HG02588 (cell line): ENCODE measurements at regions not wholly inside any gene's neighbourhood (a gene's known extent, or its start where the extent isn't known, plus 50 kb on each side); places are given as distances from the start of the nearest gene placed in this dataset.

Experiments used
- ATAC-seq: cut with Tn5 transposase; IDR thresholded peaks from one replicate; pipeline ENCODE4 v1.9.1; 2021; ENCODE audit warnings: mild to moderate bottlenecking, moderate library complexity; ENCODE audit not compliant: unreplicated experiment

GRCh38 chr13:112188298-112188610 lies 121.3 kb downstream of the SOX1 start:
- no peak for ATAC-seq

DNA sequence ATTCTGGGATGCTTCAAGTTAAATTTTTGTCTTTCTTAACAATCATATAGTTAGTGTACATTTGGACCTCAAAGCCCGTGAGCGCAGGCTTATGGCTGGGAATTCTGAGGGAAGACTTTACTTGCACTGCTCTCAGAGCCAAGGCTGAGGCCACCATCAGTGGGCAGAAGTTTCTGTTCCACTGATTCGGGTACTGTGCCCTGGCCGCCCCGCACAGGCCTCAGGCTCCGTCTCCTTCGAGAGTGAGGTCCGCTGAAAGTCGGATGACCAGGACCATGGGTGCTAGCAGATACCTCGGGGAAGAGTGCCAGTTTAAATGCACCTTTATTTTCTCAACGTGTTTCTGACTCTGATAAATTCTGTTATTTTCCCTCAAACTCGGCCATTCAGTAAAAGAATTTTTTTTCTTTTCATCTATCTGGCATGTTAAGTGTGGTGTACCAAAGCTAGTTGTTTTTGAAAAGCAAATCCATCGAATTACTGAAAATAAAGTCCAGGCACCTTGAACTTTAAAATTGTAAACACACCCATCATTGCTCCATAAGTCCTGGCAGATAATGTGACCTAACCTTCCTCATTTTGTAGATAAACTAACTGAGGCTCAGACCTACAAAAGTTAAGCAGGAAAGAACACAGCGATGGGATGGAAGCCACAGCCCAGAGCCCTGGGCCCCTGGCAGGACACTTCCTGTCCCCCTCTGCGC lies 126.7 kb downstream of the SOX1 start:
- ATAC-seq, result no peak

- ATAC-seq, result no peak
These were observed 127.2 kb downstream of the SOX1 start for GRCh38 chr13:112194167-112194530.

DNA sequence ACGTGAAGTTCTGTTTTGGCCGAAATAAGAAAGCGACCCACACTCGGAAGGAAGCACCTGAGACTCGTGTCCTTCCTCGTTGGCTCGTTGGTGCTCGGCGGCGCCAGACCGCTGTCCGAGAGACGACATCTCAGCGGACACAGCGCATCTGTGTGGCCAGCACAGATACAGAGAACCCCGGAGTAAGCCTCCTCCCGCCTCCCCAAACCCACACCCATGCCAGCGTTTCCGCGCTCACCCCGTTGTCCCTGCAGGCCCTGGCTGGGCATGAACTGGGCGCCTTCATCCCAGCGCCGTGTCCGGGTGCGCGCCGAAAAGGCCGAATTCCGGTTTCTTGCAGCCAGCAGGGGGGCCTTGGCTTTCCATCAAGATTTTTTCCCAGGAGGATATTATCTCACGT lies 127.6 kb downstream of the SOX1 start:
- no peak for ATAC-seq

DNA sequence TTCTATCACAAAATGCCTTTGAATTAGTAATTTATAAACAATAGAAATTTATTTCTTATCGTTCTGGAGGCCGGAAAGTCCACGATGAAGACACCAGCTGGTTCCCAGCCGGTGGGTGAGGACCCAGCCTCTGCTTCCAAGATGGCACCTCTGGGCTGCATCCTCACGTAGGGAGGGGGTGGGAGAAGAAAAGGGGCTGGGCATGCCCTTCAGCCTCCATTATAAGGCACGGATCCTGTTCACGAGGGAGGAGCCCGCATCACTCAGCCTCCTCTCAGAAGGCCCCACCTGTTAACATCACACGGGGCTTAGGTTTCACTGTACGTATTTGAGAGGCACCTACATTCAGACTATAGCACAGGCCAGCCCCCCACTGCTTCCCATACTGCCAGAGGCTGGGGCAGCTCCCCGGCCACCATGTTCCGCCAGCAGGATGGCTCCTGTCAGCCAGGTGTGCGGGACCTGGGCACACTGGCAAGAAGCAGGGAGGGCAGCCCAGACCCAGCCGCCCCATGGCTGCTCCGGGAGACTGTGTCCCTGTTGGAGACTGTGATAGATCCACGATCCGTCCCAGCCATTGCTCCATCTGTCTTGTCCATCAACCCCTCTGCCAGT lies 131.6 kb downstream of the SOX1 start:
- ATAC-seq, result no peak

GRCh38 chr13:112200200-112200599 lies 133.3 kb downstream of the SOX1 start:
- ATAC-seq, result no peak

GRCh38 chr13:112202266-112202665 lies 135.3 kb downstream of the SOX1 start:
- no peak for ATAC-seq

GRCh38 chr13:112202966-112203365 lies 136.0 kb downstream of the SOX1 start:
- no peak for ATAC-seq

DNA sequence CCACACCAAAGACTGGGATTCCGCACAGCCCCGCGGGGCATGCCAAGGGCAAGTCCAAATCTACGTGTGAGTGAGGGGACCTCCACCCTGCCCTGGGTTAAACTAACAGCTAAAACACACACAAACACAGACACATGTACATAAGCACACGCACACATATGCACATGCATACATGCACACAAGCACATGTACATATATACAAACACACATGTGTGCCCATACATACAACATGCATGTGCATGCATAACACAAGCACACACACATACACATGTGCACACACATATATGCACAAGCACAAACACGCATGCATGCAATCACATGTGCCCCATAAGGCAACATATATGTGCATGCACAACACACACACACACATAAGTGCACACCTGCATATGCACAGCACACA lies 136.7 kb downstream of the SOX1 start:
- no peak for ATAC-seq

GRCh38 chr13:112204346-112205327 lies 137.7 kb downstream of the SOX1 start:
- ATAC-seq, result no peak

- ATAC-seq, result no peak
These were observed 139.0 kb downstream of the SOX1 start for GRCh38 chr13:112205990-112206389.

- no peak for ATAC-seq
These were observed 140.2 kb downstream of the SOX1 start for GRCh38 chr13:112207129-112207528.

DNA sequence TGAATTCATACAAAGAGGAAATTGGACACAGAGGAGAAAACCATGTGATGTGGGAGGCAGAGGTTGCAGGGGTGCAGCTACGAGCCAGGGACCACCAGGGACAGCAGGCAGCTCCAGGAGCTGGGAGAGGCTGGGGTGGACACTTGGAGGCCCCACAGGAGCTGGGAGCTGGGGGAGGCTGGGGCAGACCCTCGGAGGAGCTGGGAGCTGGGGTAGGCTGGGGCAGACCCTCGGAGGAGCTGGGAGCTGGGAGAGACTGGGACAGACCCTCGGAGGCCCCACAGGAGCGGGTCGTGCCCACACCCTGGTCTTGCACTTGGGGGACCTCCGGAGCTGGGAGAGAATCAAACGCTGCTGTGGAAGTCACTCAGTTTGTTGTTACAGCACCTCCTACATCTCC lies 141.7 kb downstream of the SOX1 start:
- no peak for ATAC-seq

GRCh38 chr13:112209266-112209665 lies 142.3 kb downstream of the SOX1 start:
- no peak for ATAC-seq

DNA sequence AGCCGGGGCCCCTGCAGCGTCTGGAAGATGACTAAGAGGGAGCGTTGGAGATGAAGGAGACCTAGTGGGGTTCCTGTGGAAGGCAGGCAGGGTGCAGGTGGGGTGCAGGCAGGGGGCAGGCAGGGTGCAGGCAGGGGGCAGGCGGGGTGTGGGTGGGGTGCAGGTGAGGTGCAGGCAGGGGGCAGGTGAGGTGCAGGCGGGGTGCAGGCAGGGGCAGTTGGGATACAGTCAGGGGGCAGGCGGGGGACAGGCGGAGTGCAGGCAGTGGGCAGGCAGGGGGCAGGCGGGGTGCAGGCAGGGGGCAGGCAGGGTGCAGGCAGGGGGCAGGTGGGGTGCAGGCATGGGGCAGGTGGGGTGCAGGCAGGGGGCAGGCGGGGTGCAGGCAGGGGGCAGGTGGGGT lies 142.8 kb downstream of the SOX1 start:
- ATAC-seq, result no peak

DNA sequence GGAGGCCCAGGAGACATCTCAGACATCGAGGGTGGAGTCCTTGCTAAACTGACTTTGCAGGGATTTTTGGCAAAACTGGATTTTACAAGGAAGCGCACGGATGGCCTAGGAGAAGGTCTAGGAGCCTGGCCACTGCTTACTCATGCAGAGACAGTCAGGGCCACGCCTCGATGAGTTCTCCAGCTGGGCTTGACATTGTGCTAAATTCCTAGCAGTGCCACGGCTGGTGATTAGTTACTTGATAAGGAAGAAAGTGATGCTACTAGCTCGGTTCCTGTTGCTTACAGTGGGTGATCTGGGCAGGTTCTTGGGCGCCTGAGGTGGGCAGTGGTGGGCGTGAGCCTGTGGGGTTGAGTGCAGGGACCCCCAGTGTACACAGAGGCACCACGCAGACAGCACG lies 143.4 kb downstream of the SOX1 start:
- no peak for ATAC-seq

DNA sequence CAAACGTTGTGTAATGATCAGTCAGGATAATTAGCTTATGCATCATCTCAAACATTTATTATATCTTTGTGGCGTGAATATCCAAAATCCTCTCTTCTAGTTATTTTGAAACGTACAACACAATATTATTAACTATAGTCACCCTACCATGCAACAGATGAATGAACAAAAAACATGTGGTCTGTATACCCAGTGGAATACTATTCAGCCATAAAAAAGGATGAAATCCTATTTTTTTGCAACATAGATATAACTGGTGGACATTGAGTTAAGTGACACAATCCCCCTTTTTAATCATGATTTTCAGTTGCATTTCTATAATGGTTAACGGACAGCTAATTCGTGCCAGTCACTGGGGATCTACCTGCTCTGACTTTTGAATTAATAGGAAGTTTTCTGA lies 145.6 kb downstream of the SOX1 start:
- ATAC-seq, result no peak

GRCh38 chr13:112213467-112214255 lies 146.7 kb downstream of the SOX1 start:
- ATAC-seq, result no peak

- no peak for ATAC-seq
These were observed 148.9 kb downstream of the SOX1 start for GRCh38 chr13:112215871-112216270.

GRCh38 chr13:112217431-112217830 lies 150.5 kb downstream of the SOX1 start:
- no peak for ATAC-seq

GRCh38 chr13:112218416-112218815 lies 151.5 kb downstream of the SOX1 start:
- ATAC-seq, result no peak
